B cell (primary cell): ENCODE measurements at regions not wholly inside any gene's neighbourhood (a gene's known extent, or its start where the extent isn't known, plus 50 kb on each side); places are given as distances from the start of the nearest gene placed in this dataset.

Experiments
- CTCF ChIP-seq: fragments of 200-600 bp; IDR thresholded peaks from one replicate; pipeline ENCODE4 v1.8.0; 2022; ENCODE audit warnings: antibody characterized with exemption, mild to moderate bottlenecking
- EZH2 ChIP-seq: IDR thresholded peaks from 2 replicates; pipeline ENCODE4 v1.6.1; 2012; ENCODE audit warnings: borderline replicate concordance, low read depth, mild to moderate bottlenecking, moderate library complexity, low read length; ENCODE audit not compliant: insufficient read depth, poor library complexity, severe bottlenecking

- no peak for TF ChIP-seq CTCF
- TF ChIP-seq EZH2, result no peak
Observed at GRCh38 chr5:111997308-111997707, 240.3 kb upstream of the NREP start.
